ENCODE measurements at regions not wholly inside any gene's neighbourhood (a gene's known extent, or its start where the extent isn't known, plus 50 kb on each side); places are given as distances from the start of the nearest gene placed in this dataset.

- Histone ChIP-seq H3K36me3 (ENCODE audit: control insufficient read depth in 2 of 2, insufficient read depth in 2 of 2, low read length in 1 of 2) (no peaks in the 10 kb centered on the region), H3K27ac (ENCODE audit: low read depth in 2 of 2, low read length in 1 of 2) (no peak overlapping the region), H3K9me3 (ENCODE audit: control insufficient read depth in 2 of 2, insufficient read depth in 1 of 2, low read depth in 1 of 2, low read length in 1 of 2) (no peaks in the 10 kb centered on the region), H3K27me3 (ENCODE audit: control insufficient read depth in 1 of 2, insufficient read depth in 2 of 2, low read length in 2 of 2) (no peaks in the 10 kb centered on the region), H3K4me1 (ENCODE audit: control insufficient read depth in 2 of 2, insufficient read depth in 2 of 2, low read length in 1 of 2) (no peaks in the 10 kb centered on the region), H3K4me3 (ENCODE audit: low read depth in 1 of 2, low read length in 2 of 2) (no peak overlapping the region)
- 95 to 97% methylated on average over 1 of the region's 1 CpG for WGBS, 2 donors
Measured at GRCh38 chr12:83817730-83818129, 1094.9 kb downstream of the SLC6A15 start.

GRCh38 chr12:83808591-83808990 is 1104.0 kb downstream of the SLC6A15 start:
- WGBS, 2 donors, result 73 to 74% methylated on average over 3 of the region's 3 CpGs
- Histone ChIP-seq H3K27me3 (ENCODE audit: control insufficient read depth in 1 of 2, insufficient read depth in 2 of 2, low read length in 2 of 2) (no peaks in the 10 kb centered on the region), H3K4me3 (ENCODE audit: low read depth in 1 of 2, low read length in 2 of 2) (no peak overlapping the region), H3K36me3 (ENCODE audit: control insufficient read depth in 2 of 2, insufficient read depth in 2 of 2, low read length in 1 of 2) (no peaks in the 10 kb centered on the region), H3K27ac (ENCODE audit: low read depth in 2 of 2, low read length in 1 of 2) (no peak overlapping the region), H3K9me3 (ENCODE audit: control insufficient read depth in 2 of 2, insufficient read depth in 1 of 2, low read depth in 1 of 2, low read length in 1 of 2) (no peaks in the 10 kb centered on the region), H3K4me1 (ENCODE audit: control insufficient read depth in 2 of 2, insufficient read depth in 2 of 2, low read length in 1 of 2) (no peaks in the 10 kb centered on the region)

GRCh38 chr12:83807871-83808270 is 1104.7 kb downstream of the SLC6A15 start:
- Histone ChIP-seq H3K9me3 (ENCODE audit: control insufficient read depth in 2 of 2, insufficient read depth in 1 of 2, low read depth in 1 of 2, low read length in 1 of 2) (no peaks in the 10 kb centered on the region), H3K27me3 (ENCODE audit: control insufficient read depth in 1 of 2, insufficient read depth in 2 of 2, low read length in 2 of 2) (no peaks in the 10 kb centered on the region), H3K4me3 (ENCODE audit: low read depth in 1 of 2, low read length in 2 of 2) (no peak overlapping the region), H3K4me1 (ENCODE audit: control insufficient read depth in 2 of 2, insufficient read depth in 2 of 2, low read length in 1 of 2) (no peaks in the 10 kb centered on the region), H3K36me3 (ENCODE audit: control insufficient read depth in 2 of 2, insufficient read depth in 2 of 2, low read length in 1 of 2) (no peaks in the 10 kb centered on the region), H3K27ac (ENCODE audit: low read depth in 2 of 2, low read length in 1 of 2) (no peak overlapping the region)
- WGBS, 2 donors, result 83 to 87% methylated on average over 3 of the region's 3 CpGs

- WGBS, 2 donors, result 40 to 71% methylated on average over 4 of the region's 4 CpGs
- no peaks in the 10 kb centered on the region for H3K4me1 ChIP-seq (ENCODE audit: control insufficient read depth in 2 of 2, insufficient read depth in 2 of 2, low read length in 1 of 2)
- H3K27ac ChIP-seq (ENCODE audit: low read depth in 2 of 2, low read length in 1 of 2), result no peak overlapping the region
- no peaks in the 10 kb centered on the region for H3K36me3 ChIP-seq (ENCODE audit: control insufficient read depth in 2 of 2, insufficient read depth in 2 of 2, low read length in 1 of 2)
- no peaks in the 10 kb centered on the region for H3K9me3 ChIP-seq (ENCODE audit: control insufficient read depth in 2 of 2, insufficient read depth in 1 of 2, low read depth in 1 of 2, low read length in 1 of 2)
- H3K4me3 ChIP-seq (ENCODE audit: low read depth in 1 of 2, low read length in 2 of 2), result no peak overlapping the region
- H3K27me3 ChIP-seq (ENCODE audit: control insufficient read depth in 1 of 2, insufficient read depth in 2 of 2, low read length in 2 of 2), result no peaks in the 10 kb centered on the region
Measured at GRCh38 chr12:83805873-83806272, 1106.7 kb downstream of the SLC6A15 start.

GRCh38 chr12:83805156-83805772 is 1107.3 kb downstream of the SLC6A15 start:
- Histone ChIP-seq H3K4me3 (ENCODE audit: low read depth in 1 of 2, low read length in 2 of 2) (no peak overlapping the region), H3K9me3 (ENCODE audit: control insufficient read depth in 2 of 2, insufficient read depth in 1 of 2, low read depth in 1 of 2, low read length in 1 of 2) (no peaks in the 10 kb centered on the region), H3K36me3 (ENCODE audit: control insufficient read depth in 2 of 2, insufficient read depth in 2 of 2, low read length in 1 of 2) (no peaks in the 10 kb centered on the region), H3K27me3 (ENCODE audit: control insufficient read depth in 1 of 2, insufficient read depth in 2 of 2, low read length in 2 of 2) (no peaks in the 10 kb centered on the region), H3K4me1 (ENCODE audit: control insufficient read depth in 2 of 2, insufficient read depth in 2 of 2, low read length in 1 of 2) (no peaks in the 10 kb centered on the region), H3K27ac (ENCODE audit: low read depth in 2 of 2, low read length in 1 of 2) (no peak overlapping the region)
- WGBS, 2 donors, result 61 to 68% methylated on average over 4 of the region's 4 CpGs

- Histone ChIP-seq H3K36me3 (ENCODE audit: control insufficient read depth in 2 of 2, insufficient read depth in 2 of 2, low read length in 1 of 2) (no peaks in the 10 kb centered on the region), H3K4me1 (ENCODE audit: control insufficient read depth in 2 of 2, insufficient read depth in 2 of 2, low read length in 1 of 2) (no peaks in the 10 kb centered on the region), H3K27me3 (ENCODE audit: control insufficient read depth in 1 of 2, insufficient read depth in 2 of 2, low read length in 2 of 2) (no peaks in the 10 kb centered on the region), H3K27ac (ENCODE audit: low read depth in 2 of 2, low read length in 1 of 2) (no peak overlapping the region), H3K4me3 (ENCODE audit: low read depth in 1 of 2, low read length in 2 of 2) (no peak overlapping the region), H3K9me3 (ENCODE audit: control insufficient read depth in 2 of 2, insufficient read depth in 1 of 2, low read depth in 1 of 2, low read length in 1 of 2) (no peaks in the 10 kb centered on the region)
Measured at GRCh38 chr12:83801972-83802371, 1110.6 kb downstream of the SLC6A15 start.

GRCh38 chr12:83800022-83800421 is 1112.6 kb downstream of the SLC6A15 start:
- 73 to 89% methylated on average over 2 of the region's 2 CpGs for WGBS, 2 donors
- no peak overlapping the region for H3K27ac ChIP-seq (ENCODE audit: low read depth in 2 of 2, low read length in 1 of 2)
- no peak overlapping the region for H3K4me3 ChIP-seq (ENCODE audit: low read depth in 1 of 2, low read length in 2 of 2)
- no peaks in the 10 kb centered on the region for H3K27me3 ChIP-seq (ENCODE audit: control insufficient read depth in 1 of 2, insufficient read depth in 2 of 2, low read length in 2 of 2)
- no peaks in the 10 kb centered on the region for H3K4me1 ChIP-seq (ENCODE audit: control insufficient read depth in 2 of 2, insufficient read depth in 2 of 2, low read length in 1 of 2)
- H3K36me3 ChIP-seq (ENCODE audit: control insufficient read depth in 2 of 2, insufficient read depth in 2 of 2, low read length in 1 of 2), result no peaks in the 10 kb centered on the region
- no peaks in the 10 kb centered on the region for H3K9me3 ChIP-seq (ENCODE audit: control insufficient read depth in 2 of 2, insufficient read depth in 1 of 2, low read depth in 1 of 2, low read length in 1 of 2)

- H3K9me3 ChIP-seq (ENCODE audit: control insufficient read depth in 2 of 2, insufficient read depth in 1 of 2, low read depth in 1 of 2, low read length in 1 of 2), result no peaks in the 10 kb centered on the region
- H3K27ac ChIP-seq (ENCODE audit: low read depth in 2 of 2, low read length in 1 of 2), result no peak overlapping the region
- H3K27me3 ChIP-seq (ENCODE audit: control insufficient read depth in 1 of 2, insufficient read depth in 2 of 2, low read length in 2 of 2), result no peaks in the 10 kb centered on the region
- H3K36me3 ChIP-seq (ENCODE audit: control insufficient read depth in 2 of 2, insufficient read depth in 2 of 2, low read length in 1 of 2), result no peaks in the 10 kb centered on the region
- no peaks in the 10 kb centered on the region for H3K4me1 ChIP-seq (ENCODE audit: control insufficient read depth in 2 of 2, insufficient read depth in 2 of 2, low read length in 1 of 2)
- no peak overlapping the region for H3K4me3 ChIP-seq (ENCODE audit: low read depth in 1 of 2, low read length in 2 of 2)
- 32 to 59% methylated on average over 3 of the region's 3 CpGs for WGBS, 2 donors
Measured at GRCh38 chr12:83796531-83796930, 1109.8 kb downstream of the TMTC2 start.

GRCh38 chr12:83793616-83794015 is 1106.9 kb downstream of the TMTC2 start:
- H3K27me3 ChIP-seq (ENCODE audit: control insufficient read depth in 1 of 2, insufficient read depth in 2 of 2, low read length in 2 of 2), result no peaks in the 10 kb centered on the region
- H3K27ac ChIP-seq (ENCODE audit: low read depth in 2 of 2, low read length in 1 of 2), result no peak overlapping the region
- H3K4me1 ChIP-seq (ENCODE audit: control insufficient read depth in 2 of 2, insufficient read depth in 2 of 2, low read length in 1 of 2), result no peaks in the 10 kb centered on the region
- no peaks in the 10 kb centered on the region for H3K9me3 ChIP-seq (ENCODE audit: control insufficient read depth in 2 of 2, insufficient read depth in 1 of 2, low read depth in 1 of 2, low read length in 1 of 2)
- H3K4me3 ChIP-seq (ENCODE audit: low read depth in 1 of 2, low read length in 2 of 2), result no peak overlapping the region
- no peaks in the 10 kb centered on the region for H3K36me3 ChIP-seq (ENCODE audit: control insufficient read depth in 2 of 2, insufficient read depth in 2 of 2, low read length in 1 of 2)

- no peaks in the 10 kb centered on the region for H3K9me3 ChIP-seq (ENCODE audit: control insufficient read depth in 2 of 2, insufficient read depth in 1 of 2, low read depth in 1 of 2, low read length in 1 of 2)
- no peaks in the 10 kb centered on the region for H3K4me1 ChIP-seq (ENCODE audit: control insufficient read depth in 2 of 2, insufficient read depth in 2 of 2, low read length in 1 of 2)
- H3K27me3 ChIP-seq (ENCODE audit: control insufficient read depth in 1 of 2, insufficient read depth in 2 of 2, low read length in 2 of 2), result no peaks in the 10 kb centered on the region
- WGBS, 2 donors, result 83 to 87% methylated on average over 7 of the region's 7 CpGs
- no peak overlapping the region for H3K4me3 ChIP-seq (ENCODE audit: low read depth in 1 of 2, low read length in 2 of 2)
- no peaks in the 10 kb centered on the region for H3K36me3 ChIP-seq (ENCODE audit: control insufficient read depth in 2 of 2, insufficient read depth in 2 of 2, low read length in 1 of 2)
- no peak overlapping the region for H3K27ac ChIP-seq (ENCODE audit: low read depth in 2 of 2, low read length in 1 of 2)
Measured at GRCh38 chr12:83784298-83784890, 1097.7 kb downstream of the TMTC2 start.

Data from esophagus (tissue), 2 donors.